Neuron (in vitro differentiated cells): ENCODE measurements at regions not wholly inside any gene's neighbourhood (a gene's known extent, or its start where the extent isn't known, plus 50 kb on each side); places are given as distances from the start of the nearest gene placed in this dataset.

Source experiments
- H2AFZ ChIP-seq: one replicate; pipeline ENCODE4 v1.6.1; 2013; ENCODE audit warnings: low read depth, mild to moderate bottlenecking, inconsistent platforms, low read length, moderate library complexity
- H3K27me3 ChIP-seq: one replicate; pipeline ENCODE4 v1.6.1; 2013; ENCODE audit warnings: low read length; ENCODE audit not compliant: insufficient read depth
- H3K36me3 ChIP-seq: one replicate; pipeline ENCODE4 v1.6.1; 2013; ENCODE audit warnings: low read length; ENCODE audit not compliant: insufficient read depth
- H3K4me1 ChIP-seq: one replicate; pipeline ENCODE4 v1.6.1; 2013; ENCODE audit warnings: low read length; ENCODE audit not compliant: insufficient read depth
- H3K4me3 ChIP-seq: 2 replicates; pipeline ENCODE4 v1.5.1; 2013; ENCODE audit warnings: mild to moderate bottlenecking, low read length, moderate library complexity
- H3K9me3 ChIP-seq: one replicate; pipeline ENCODE4 v1.6.1; 2013; ENCODE audit warnings: low read length

DNA sequence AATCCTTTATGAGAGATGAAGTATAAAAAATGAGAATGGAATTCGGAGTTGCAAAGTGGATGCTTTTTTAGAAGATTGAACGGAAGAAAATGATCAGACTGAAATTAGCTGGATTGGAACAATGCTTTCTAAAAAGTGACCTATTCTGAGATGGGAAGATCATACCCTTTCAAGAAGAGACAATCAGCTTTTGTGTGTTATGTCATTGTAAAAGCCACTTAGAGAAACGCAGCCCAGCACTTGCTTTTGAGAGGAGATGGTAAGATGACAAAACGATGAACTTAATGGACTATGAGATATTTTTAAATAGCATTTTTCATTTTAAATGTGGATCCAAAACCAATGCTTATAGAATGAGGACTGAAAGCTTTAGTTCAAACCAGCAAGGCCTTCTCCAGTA, 871.4 kb upstream of the KLHL29 start:
- Histone ChIP-seq H3K4me1 (no peaks in the 10 kb centered on the region), H2AFZ (no peak overlapping the region), H3K27me3 (no peaks in the 10 kb centered on the region), H3K4me3 (no peak overlapping the region), H3K9me3 (no peaks in the 10 kb centered on the region), H3K36me3 (no peaks in the 10 kb centered on the region)

DNA sequence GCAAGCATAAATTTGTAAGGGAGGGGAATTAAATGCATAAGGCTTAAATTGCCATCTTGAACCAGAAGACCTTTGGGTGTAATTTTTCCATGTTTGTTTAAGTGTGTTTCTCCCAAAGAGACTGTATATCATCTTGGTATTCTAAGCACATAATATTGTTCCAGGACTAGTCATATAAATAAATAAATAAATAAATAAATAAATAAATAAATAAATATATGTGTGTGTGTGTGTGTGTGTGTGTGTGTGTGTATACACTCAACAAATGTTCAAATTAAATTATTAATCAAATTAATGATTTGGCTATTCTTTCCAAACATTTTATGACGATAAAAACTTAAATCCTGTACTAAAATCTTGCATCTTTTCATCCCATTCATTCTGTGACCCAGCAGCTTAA, 867.8 kb upstream of the KLHL29 start:
- no peaks in the 10 kb centered on the region for H3K4me1 ChIP-seq
- H2AFZ ChIP-seq: no peak overlapping the region
- no peaks in the 10 kb centered on the region for H3K36me3 ChIP-seq
- no peaks in the 10 kb centered on the region for H3K27me3 ChIP-seq
- no peak overlapping the region for H3K4me3 ChIP-seq
- H3K9me3 ChIP-seq: no peaks in the 10 kb centered on the region

- no peaks in the 10 kb centered on the region for H3K27me3 ChIP-seq
- no peak overlapping the region for H3K4me3 ChIP-seq
- no peaks in the 10 kb centered on the region for H3K9me3 ChIP-seq
- H2AFZ ChIP-seq: no peak overlapping the region
- no peaks in the 10 kb centered on the region for H3K36me3 ChIP-seq
- H3K4me1 ChIP-seq: no peaks in the 10 kb centered on the region
Measured at GRCh38 chr2:22518641-22519040, 866.3 kb upstream of the KLHL29 start.

DNA sequence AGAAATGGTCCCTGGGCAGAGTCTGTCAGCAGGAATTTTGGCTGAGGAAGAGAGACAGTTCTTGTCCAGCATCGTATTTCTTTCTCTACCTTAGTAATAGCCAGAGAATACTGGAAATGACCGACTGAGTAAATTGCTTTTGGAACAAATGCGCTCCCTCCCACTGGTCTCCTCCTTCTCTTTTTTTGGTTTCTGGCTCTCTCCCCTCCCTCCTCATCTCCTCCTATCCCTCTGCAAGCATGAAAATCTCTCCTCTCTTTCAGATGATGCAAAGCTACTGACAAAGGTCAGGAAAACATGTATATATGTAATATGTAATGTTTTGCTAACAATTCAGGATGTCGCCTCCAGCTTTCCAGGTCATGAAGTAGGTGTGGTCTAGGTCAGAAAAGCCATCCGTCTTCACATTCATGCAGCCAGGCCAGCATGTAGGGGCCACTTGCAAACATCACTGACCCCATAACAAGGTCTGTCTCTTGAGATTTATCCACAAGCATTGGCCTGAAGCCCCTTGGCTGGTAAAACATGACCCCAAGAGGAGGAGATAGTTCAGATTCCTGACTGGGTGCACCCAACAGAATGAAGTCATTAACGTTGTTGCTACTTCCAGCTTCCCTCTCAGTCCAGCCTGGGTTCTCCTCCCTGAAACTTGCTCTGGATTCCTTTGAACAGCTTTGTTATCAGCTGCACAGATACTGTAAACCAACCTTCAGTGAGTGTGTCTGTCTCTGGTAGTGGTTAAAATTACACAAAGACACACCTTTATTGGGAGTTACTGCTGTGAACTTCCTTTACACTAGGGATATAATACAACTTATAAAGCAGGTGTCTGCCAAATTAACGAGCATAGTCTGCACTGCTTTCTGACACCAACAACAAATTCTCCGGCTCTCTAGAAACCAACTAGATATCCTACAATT, 864.4 kb upstream of the KLHL29 start:
- Histone ChIP-seq H2AFZ (no peak overlapping the region), H3K36me3 (no peaks in the 10 kb centered on the region), H3K9me3 (no peaks in the 10 kb centered on the region), H3K27me3 (no peaks in the 10 kb centered on the region), H3K4me1 (no peaks in the 10 kb centered on the region), H3K4me3 (no peak overlapping the region)

DNA sequence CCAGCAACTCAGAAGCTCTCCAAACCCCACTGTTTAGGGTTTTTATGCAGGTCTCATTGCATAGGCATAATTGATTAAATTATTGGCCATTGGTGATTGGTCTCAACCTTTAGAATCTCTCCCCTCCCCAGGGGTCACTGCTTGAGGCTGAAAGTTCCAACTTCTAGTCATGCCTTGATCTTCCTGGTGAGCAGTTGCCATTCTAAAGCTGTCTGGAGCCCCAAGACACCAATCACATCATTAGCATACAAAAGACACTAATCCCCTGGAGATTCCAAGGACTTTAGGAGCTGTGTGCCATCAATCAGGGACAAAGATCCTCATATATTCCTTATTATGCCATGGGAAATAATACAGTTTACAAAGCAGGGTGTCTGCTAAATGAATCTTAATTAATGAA, 863.4 kb upstream of the KLHL29 start:
- Histone ChIP-seq H3K4me3 (no peak overlapping the region), H3K9me3 (no peaks in the 10 kb centered on the region), H3K36me3 (no peaks in the 10 kb centered on the region), H2AFZ (no peak overlapping the region), H3K4me1 (no peaks in the 10 kb centered on the region), H3K27me3 (no peaks in the 10 kb centered on the region)

- H3K9me3 ChIP-seq: no peaks in the 10 kb centered on the region
- no peak overlapping the region for H3K4me3 ChIP-seq
- H2AFZ ChIP-seq: no peak overlapping the region
- no peaks in the 10 kb centered on the region for H3K36me3 ChIP-seq
- H3K27me3 ChIP-seq: no peaks in the 10 kb centered on the region
- no peaks in the 10 kb centered on the region for H3K4me1 ChIP-seq
Measured at GRCh38 chr2:22525681-22526080, 859.3 kb upstream of the KLHL29 start.

DNA sequence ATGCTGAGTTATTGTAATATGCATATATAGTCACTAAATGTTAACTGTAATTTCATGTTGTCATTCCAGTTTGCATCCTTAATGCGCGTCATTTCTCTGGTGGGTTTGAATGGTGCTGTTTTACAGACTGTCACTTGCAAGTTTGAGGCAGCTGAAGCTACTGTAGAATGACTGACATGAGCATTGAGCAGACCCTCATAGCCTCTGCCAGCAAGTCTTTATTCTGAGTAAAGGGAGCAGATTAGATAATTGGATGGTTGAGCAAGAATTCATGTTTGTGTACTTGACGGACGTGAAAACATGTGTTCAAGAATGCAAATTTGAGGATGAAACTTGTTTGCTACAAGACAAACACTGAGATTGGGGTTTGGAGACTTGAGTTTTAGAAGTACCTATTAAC, 854.8 kb upstream of the KLHL29 start:
- Histone ChIP-seq H2AFZ (no peak overlapping the region), H3K4me1 (no peaks in the 10 kb centered on the region), H3K9me3 (no peaks in the 10 kb centered on the region), H3K27me3 (no peaks in the 10 kb centered on the region), H3K4me3 (no peak overlapping the region), H3K36me3 (no peaks in the 10 kb centered on the region)

- Histone ChIP-seq H3K27me3 (no peaks in the 10 kb centered on the region), H3K4me1 (no peaks in the 10 kb centered on the region), H3K4me3 (no peak overlapping the region), H3K9me3 (no peaks in the 10 kb centered on the region), H2AFZ (no peak overlapping the region), H3K36me3 (no peaks in the 10 kb centered on the region)
Measured at GRCh38 chr2:22536133-22536532, 848.8 kb upstream of the KLHL29 start.

- Histone ChIP-seq H3K9me3 (no peaks in the 10 kb centered on the region), H3K4me3 (no peak overlapping the region), H2AFZ (no peak overlapping the region), H3K4me1 (no peaks in the 10 kb centered on the region), H3K36me3 (no peaks in the 10 kb centered on the region), H3K27me3 (no peaks in the 10 kb centered on the region)
Measured at GRCh38 chr2:22554453-22554852, 830.5 kb upstream of the KLHL29 start.

DNA sequence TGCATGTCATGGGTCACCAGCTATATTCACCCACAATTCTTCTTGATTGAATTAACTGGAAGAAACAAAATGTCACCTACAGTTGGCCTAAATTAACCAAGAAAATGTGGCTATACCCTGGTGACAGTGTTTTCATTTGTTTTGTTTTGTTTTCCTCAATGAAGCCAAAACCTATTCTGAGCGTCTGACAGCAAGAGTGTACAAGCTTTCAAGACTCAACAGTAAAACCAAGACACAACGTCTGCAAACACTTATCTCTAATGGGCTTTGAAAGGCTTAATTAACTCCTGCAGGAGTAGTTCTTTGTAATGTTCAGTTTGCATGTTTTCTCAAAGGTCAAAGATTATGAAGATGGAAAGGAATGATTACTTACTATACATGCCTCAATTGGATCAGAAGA, 827.6 kb upstream of the KLHL29 start:
- H3K9me3 ChIP-seq: no peaks in the 10 kb centered on the region
- H3K4me1 ChIP-seq: no peaks in the 10 kb centered on the region
- no peaks in the 10 kb centered on the region for H3K36me3 ChIP-seq
- no peak overlapping the region for H2AFZ ChIP-seq
- H3K4me3 ChIP-seq: no peak overlapping the region
- H3K27me3 ChIP-seq: no peaks in the 10 kb centered on the region

GRCh38 chr2:22560021-22560420, 825.0 kb upstream of the KLHL29 start:
- no peaks in the 10 kb centered on the region for H3K36me3 ChIP-seq
- H2AFZ ChIP-seq: no peak overlapping the region
- H3K27me3 ChIP-seq: no peaks in the 10 kb centered on the region
- no peaks in the 10 kb centered on the region for H3K9me3 ChIP-seq
- no peak overlapping the region for H3K4me3 ChIP-seq
- no peaks in the 10 kb centered on the region for H3K4me1 ChIP-seq

DNA sequence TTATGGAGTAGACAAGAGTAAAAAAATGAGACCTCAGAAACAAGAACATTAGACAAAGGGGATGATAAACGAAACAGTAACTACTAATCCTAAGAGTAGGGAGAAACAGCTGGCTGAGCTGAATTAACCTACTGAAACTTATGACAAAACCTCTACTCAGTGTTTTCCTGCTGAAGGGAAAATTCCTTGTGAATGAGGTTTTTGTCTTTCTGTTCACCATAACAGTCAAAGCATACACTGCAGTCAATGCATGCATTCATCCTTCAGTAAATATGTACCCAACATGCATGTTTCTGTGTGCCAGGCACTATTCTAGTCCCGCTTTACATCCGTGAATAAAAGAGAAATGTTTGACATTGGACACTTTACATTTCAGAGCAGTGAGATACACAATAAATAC, 805.6 kb upstream of the KLHL29 start:
- H3K36me3 ChIP-seq: no peaks in the 10 kb centered on the region
- no peaks in the 10 kb centered on the region for H3K27me3 ChIP-seq
- H3K4me3 ChIP-seq: no peak overlapping the region
- H3K4me1 ChIP-seq: no peaks in the 10 kb centered on the region
- no peak overlapping the region for H2AFZ ChIP-seq
- H3K9me3 ChIP-seq: no peaks in the 10 kb centered on the region

DNA sequence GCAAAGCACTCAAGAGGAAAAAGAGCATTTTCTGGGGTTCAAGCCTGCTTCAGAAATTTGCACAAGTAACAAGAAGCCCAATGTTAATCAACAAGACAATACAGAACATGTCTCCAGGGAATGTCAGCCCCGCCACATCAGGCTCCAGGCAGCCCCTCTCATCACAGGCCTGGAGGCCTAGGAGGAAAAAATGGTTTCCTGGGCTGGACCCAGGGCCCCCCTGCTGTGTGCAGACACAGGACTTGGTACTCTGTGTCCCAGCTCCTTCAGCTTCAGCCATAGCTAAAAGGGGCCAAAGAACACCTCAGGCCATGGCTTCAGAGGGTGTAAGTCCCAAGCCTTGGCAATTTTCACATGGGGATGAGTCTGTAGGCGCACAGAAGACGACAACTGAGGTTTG, 802.9 kb upstream of the KLHL29 start:
- H3K9me3 ChIP-seq: no peaks in the 10 kb centered on the region
- H2AFZ ChIP-seq: no peak overlapping the region
- H3K4me3 ChIP-seq: no peak overlapping the region
- H3K4me1 ChIP-seq: no peaks in the 10 kb centered on the region
- no peaks in the 10 kb centered on the region for H3K27me3 ChIP-seq
- no peaks in the 10 kb centered on the region for H3K36me3 ChIP-seq

GRCh38 chr2:22596306-22596705, 788.7 kb upstream of the KLHL29 start:
- Histone ChIP-seq H3K36me3 (no peaks in the 10 kb centered on the region), H3K4me3 (no peak overlapping the region)

More at GRCh38 chr2:22596306-22596705, 788.7 kb upstream of the KLHL29 start:
- Histone ChIP-seq H3K4me1 (no peaks in the 10 kb centered on the region), H3K27me3 (no peaks in the 10 kb centered on the region), H2AFZ (no peak overlapping the region), H3K9me3 (no peaks in the 10 kb centered on the region)
